Esophagus squamous epithelium (tissue), 5 donors: ENCODE measurements at regions not wholly inside any gene's neighbourhood (a gene's known extent, or its start where the extent isn't known, plus 50 kb on each side); places are given as distances from the start of the nearest gene placed in this dataset.
"Not testable (repeated sequence)": the region's sequence is repeated elsewhere in the genome, so short reads cannot be mapped to it uniquely, and the experiment has no call there.

Experiments used
- DNase-seq: peaks from one replicate; lab custom pipeline; 2025; lab: John Stamatoyannopoulos, UW
- H3K27ac ChIP-seq, 4 donors: fragments of 200-600 bp; sonication (generic); one replicate each; pipeline ENCODE4 v1.5.1; 2016 to 2019; ENCODE audit warnings: mild to moderate bottlenecking in 1 of 4
- H3K27me3 ChIP-seq, 4 donors: fragments of 200-600 bp; sonication (generic); 1 replicate in 3 of 4; 2 replicates in 1 of 4; pipeline versions ENCODE4 v1.5.1 to v1.6.0; 2017 to 2021; ENCODE audit warnings: antibody characterized with exemption in 1 of 4
- H3K36me3 ChIP-seq, 3 donors: fragments of 200-600 bp; sonication (generic); one replicate each; pipeline ENCODE4 v1.5.1; 2016 to 2019
- H3K4me1 ChIP-seq, 3 donors: fragments of 200-600 bp; sonication (generic); one replicate each; pipeline ENCODE4 v1.5.1; 2017 to 2019
- H3K4me3 ChIP-seq, 4 donors: fragments of 200-600 bp; sonication (generic); 1 replicate in 3 of 4; 2 replicates in 1 of 4; pipeline ENCODE4 v1.5.1; 2016 to 2019; ENCODE audit warnings: mild to moderate bottlenecking in 2 of 4, moderate library complexity in 1 of 4
- H3K9me3 ChIP-seq, 3 donors: fragments of 200-600 bp; sonication (generic); one replicate each; pipeline ENCODE4 v1.5.1; 2016 to 2019
- CTCF ChIP-seq, 6 experiments: fragments of 450-650 bp in 4 of 6; fragments of 200-600 bp in 2 of 6; sonication (generic) in 2 of 6; IDR thresholded peaks; one replicate each; pipeline ENCODE4 v1.5.1; 2016 to 2019; ENCODE audit warnings: antibody characterized with exemption in 6 of 6, mild to moderate bottlenecking in 4 of 6, moderate library complexity in 4 of 6
- POLR2A ChIP-seq, 4 donors: fragments of 450-650 bp; IDR thresholded peaks; one replicate each; pipeline ENCODE4 v1.6.1; 2017; ENCODE audit warnings: antibody characterized with exemption in 4 of 4, mild to moderate bottlenecking in 4 of 4, moderate library complexity in 3 of 4
- WGBS, 2 donors: methylation state at CpG; one replicate each; pipeline ENCODE4 v1.1.5; 2018; 5-methylcytosine and 5-hydroxymethylcytosine counted together
- intact Hi-C: fragments of 100-400 bp; cut with DNase I; formaldehyde crosslinking; loops from one replicate; pipeline ENCODE4 v1.15.0; 2022
- donor health status: DM: yes; HTN: yes; CAD: no.

- WGBS, 2 donors = 63 to 67% methylated on average over 3 of the region's 3 CpGs
- no peak for TF ChIP-seq CTCF (IDR thresholded peaks at IDR 0.05)
- no peak for TF ChIP-seq POLR2A (IDR thresholded peaks at IDR 0.05)
- no peak for DNase-seq
- Histone ChIP-seq H3K27me3 (no peaks in the 10 kb centered on the region), H3K9me3 (no peaks in the 10 kb centered on the region), H3K36me3 (no peaks in the 10 kb centered on the region), H3K4me3 (no peak overlapping the region), H3K27ac (no peak overlapping the region), H3K4me1 (no peaks in the 10 kb centered on the region)
- intact Hi-C loops = no loop called here
Measured at GRCh38 chr6:66189915-66190314, 482.9 kb upstream of the EYS start.

GRCh38 chr6:66186756-66187155 is 479.7 kb upstream of the EYS start:
- Histone ChIP-seq H3K9me3 (no peaks in the 10 kb centered on the region), H3K4me1 (no peaks in the 10 kb centered on the region), H3K36me3 (no peaks in the 10 kb centered on the region), H3K4me3 (no peak overlapping the region), H3K27me3 (no peaks in the 10 kb centered on the region), H3K27ac (no peak overlapping the region)
- intact Hi-C loops = no loop called here
- TF ChIP-seq POLR2A (IDR thresholded peaks at IDR 0.05) (no peak), CTCF (IDR thresholded peaks at IDR 0.05) (no peak)
- no peak for DNase-seq
- WGBS, 2 donors = 48 to 55% methylated on average over 2 of the region's 2 CpGs

- no peak for DNase-seq
- Histone ChIP-seq H3K27ac (no peak overlapping the region), H3K4me1 (no peaks in the 10 kb centered on the region), H3K36me3 (no peaks in the 10 kb centered on the region), H3K9me3 (no peaks in the 10 kb centered on the region), H3K4me3 (no peak overlapping the region), H3K27me3 (no peaks in the 10 kb centered on the region)
- intact Hi-C loops = no loop called here
- 47 to 65% methylated on average over 1 of the region's 1 CpG for WGBS, 2 donors
- TF ChIP-seq CTCF (IDR thresholded peaks at IDR 0.05) = no peak
- no peak for TF ChIP-seq POLR2A (IDR thresholded peaks at IDR 0.05)
Measured at GRCh38 chr6:66184091-66184490, 477.1 kb upstream of the EYS start.

- intact Hi-C loops = no loop called here
- 70 to 71% methylated on average over 3 of the region's 3 CpGs for WGBS, 2 donors
- H3K36me3 ChIP-seq = no peaks in the 10 kb centered on the region
- no peak for DNase-seq
- no peaks in the 10 kb centered on the region for H3K4me1 ChIP-seq
- H3K9me3 ChIP-seq = peaks cover 0 to 6% (median 0%) of the 10 kb centered on the region in 3 donors
- no peak overlapping the region for H3K4me3 ChIP-seq
- no peak for TF ChIP-seq CTCF (IDR thresholded peaks at IDR 0.05)
- TF ChIP-seq POLR2A (IDR thresholded peaks at IDR 0.05) = no peak
- no peak overlapping the region for H3K27ac ChIP-seq
- no peaks in the 10 kb centered on the region for H3K27me3 ChIP-seq
Measured at GRCh38 chr6:66179361-66179760, 472.3 kb upstream of the EYS start.

- DNase-seq = no peak
- Histone ChIP-seq H3K27ac (no peak overlapping the region), H3K27me3 (no peaks in the 10 kb centered on the region), H3K4me1 (no peaks in the 10 kb centered on the region), H3K4me3 (no peak overlapping the region), H3K9me3 (peaks cover 0 to 17% (median 0%) of the 10 kb centered on the region in 3 donors), H3K36me3 (no peaks in the 10 kb centered on the region)
- WGBS, 2 donors = 65 to 70% methylated on average over 4 to 6 of the region's 6 CpGs
- TF ChIP-seq POLR2A (IDR thresholded peaks at IDR 0.05) = no peak
- no peak for TF ChIP-seq CTCF (IDR thresholded peaks at IDR 0.05)
- intact Hi-C loops = no loop called here
Measured at GRCh38 chr6:66173587-66173986, 466.6 kb upstream of the EYS start.

GRCh38 chr6:66166713-66167112 is 459.7 kb upstream of the EYS start:
- H3K36me3 ChIP-seq, H3K4me1 ChIP-seq, DNase-seq, H3K27ac ChIP-seq, H3K27me3 ChIP-seq, H3K4me3 ChIP-seq, intact Hi-C loops: not testable (repeated sequence)
- WGBS, 2 donors = 85 to 90% methylated on average over 2 to 9 of the region's 10 CpGs
- H3K9me3 ChIP-seq = peaks cover 0 to 22% (median 14%) of the 10 kb centered on the region in 3 donors
